K562 (cell line): ENCODE measurements at regions not wholly inside any gene's neighbourhood (a gene's known extent, or its start where the extent isn't known, plus 50 kb on each side); places are given as distances from the start of the nearest gene placed in this dataset.

Experiments used
- ATAC-seq: fragments of 200-7000 bp; cut with Tn5 transposase; 3 replicates; pipeline ENCODE4 v1.9.1; 2020; ENCODE audit warnings: moderate library complexity
- BruUV-seq: library from RNA; stranded (reverse); fragments of 400-500 nt; replicated peaks from 2 replicates; lab custom pipeline; 2021; lab: Mats Ljungman, UMichigan
- CTCF ChIA-PET: fragments of 300-600 bp; formaldehyde crosslinking; extraction: SDS; loops from one replicate; lab custom pipeline; 2021; ENCODE audit warnings: low intra/inter-chr PET ratio; lab: Yijun Ruan, JAX
- POLR2A ChIA-PET: fragments of 300-600, 350-650 bp; sonication (Branson Sonifier 250); formaldehyde crosslinking; extraction: SDS; loops from one replicate; lab custom pipeline; 2021; ENCODE audit warnings: antibody characterized with exemption, inconsistent platforms; lab: Yijun Ruan, JAX
- DNase-seq, 4 experiments: peaks; one replicate each; pipeline versions ENCODE4 v3.0.0 to v3.0.0-alpha.2; 2011 to 2018; ENCODE audit warnings: low spot score in 3 of 4, mixed read lengths in 3 of 4; ENCODE audit errors: extremely low read depth in 1 of 4
- FAIRE-seq: peaks from 2 replicates; lab custom pipeline; 2011; peaks lifted over from hg19 to GRCh38; lab: Jason Lieb, UNC
- H2AFZ ChIP-seq: 2 replicates; pipeline ENCODE4 v1.6.0; 2011; ENCODE audit warnings: low read depth, low read length, control low read depth, inconsistent platforms
- H3K27ac ChIP-seq: fragments of 200-600 bp; 3 replicates; pipeline ENCODE4 v1.8.0; 2011; ENCODE audit warnings: low read depth, mild to moderate bottlenecking, control low read depth, inconsistent platforms, low read length, moderate library complexity, mixed read lengths; ENCODE audit errors: extremely low read depth
- H3K27me3 ChIP-seq, 2 experiments: fragments of 300-600 bp in 1 of 2; 2 replicates in 1 of 2; 3 replicates in 1 of 2; pipeline versions ENCODE4 v1.6.0 to v1.8.0; 2011; ENCODE audit warnings: inconsistent platforms in 2 of 2, low read length in 2 of 2, mild to moderate bottlenecking in 1 of 2, mixed read lengths in 1 of 2, moderate library complexity in 1 of 2; ENCODE audit not compliant: control insufficient read depth in 2 of 2, insufficient read depth in 2 of 2
- H3K36me3 ChIP-seq: fragments of 300-600 bp; 3 replicates; pipeline ENCODE4 v1.8.0; 2011; ENCODE audit warnings: mild to moderate bottlenecking, low read length, inconsistent platforms; ENCODE audit not compliant: control insufficient read depth, insufficient read depth
- H3K4me1 ChIP-seq, 2 experiments: fragments of 200-600 bp in 1 of 2; replicated peaks in 1 of 2; 2 replicates in 1 of 2; 3 replicates in 1 of 2; pipeline versions ENCODE4 v1.5.1 to v1.8.0; 2011; ENCODE audit warnings: inconsistent platforms in 2 of 2, low read length in 2 of 2, mild to moderate bottlenecking in 1 of 2, mixed read lengths in 1 of 2, moderate library complexity in 1 of 2; ENCODE audit not compliant: control insufficient read depth in 2 of 2, insufficient read depth in 2 of 2
- H3K4me2 ChIP-seq: 2 replicates; pipeline ENCODE4 v1.6.1; 2011; ENCODE audit warnings: low read length, control low read depth, inconsistent platforms, mixed read lengths; ENCODE audit not compliant: insufficient read depth
- H3K4me3 ChIP-seq: fragments of 200-600 bp; sonication (generic), shearing (Covaris generic); 2 replicates; pipeline ENCODE4 v1.5.1; 2016; ENCODE audit warnings: control low read depth, inconsistent platforms
- H3K79me2 ChIP-seq: fragments of 200-600 bp; 3 replicates; pipeline ENCODE4 v1.8.0; 2011; ENCODE audit warnings: low read length, inconsistent platforms; ENCODE audit not compliant: control insufficient read depth, insufficient read depth
- H3K9ac ChIP-seq, 2 experiments: 2 replicates each; pipeline versions ENCODE4 v1.6.0 to v1.6.1; 2011; ENCODE audit warnings: low read depth in 2 of 2, low read length in 2 of 2, control low read depth in 1 of 2, inconsistent platforms in 1 of 2, mild to moderate bottlenecking in 1 of 2, mixed read lengths in 1 of 2; ENCODE audit not compliant: insufficient read depth in 1 of 2
- H3K9me1 ChIP-seq: one replicate; pipeline ENCODE4 v1.6.0; 2011; ENCODE audit warnings: inconsistent platforms, mild to moderate bottlenecking, low read length, moderate library complexity; ENCODE audit not compliant: control insufficient read depth, insufficient read depth
- H3K9me3 ChIP-seq: replicated peaks from 2 replicates; pipeline ENCODE4 v1.5.1; 2011; ENCODE audit warnings: low read depth, low read length, inconsistent platforms; ENCODE audit not compliant: control insufficient read depth, insufficient read depth
- H4K20me1 ChIP-seq: replicated peaks from 2 replicates; pipeline ENCODE4 v1.6.1; 2011; ENCODE audit warnings: low read length, inconsistent platforms, mixed read lengths; ENCODE audit not compliant: control insufficient read depth, insufficient read depth
- DMBX1 ChIP-seq: fragments of 250-450 bp; sonication (Bioruptor Pico); IDR thresholded peaks from 2 replicates; pipeline ENCODE4 v1.8.0; 2022; ENCODE audit warnings: inconsistent platforms, mild to moderate bottlenecking, moderate library complexity, borderline replicate concordance
- GABPB2 ChIP-seq: fragments of 250-450 bp; sonication (Bioruptor Pico); conservative IDR thresholded peaks from 2 replicates; pipeline ENCODE4 v1.5.1; 2021; ENCODE audit warnings: mild to moderate bottlenecking
- PHF21A ChIP-seq: fragments of 450-650 bp; IDR thresholded peaks from 2 replicates; pipeline ENCODE4 v1.6.1; 2017; ENCODE audit warnings: low read depth, borderline replicate concordance
- PHTF2 ChIP-seq: fragments of 250-450 bp; sonication (Bioruptor Pico); IDR thresholded peaks from 2 replicates; pipeline ENCODE4 v1.5.0; 2021; ENCODE audit warnings: mild to moderate bottlenecking
- ZFP91 ChIP-seq: sonication (generic); formaldehyde crosslinking; IDR thresholded peaks from 2 replicates; pipeline ENCODE4 v1.8.0; 2022; ENCODE audit warnings: mild to moderate bottlenecking, missing genetic modification reagents
- ZNF316 ChIP-seq: fragments of 450-650 bp; IDR thresholded peaks from 2 replicates; pipeline ENCODE4 v1.6.1; 2016
- ZNF384 ChIP-seq: IDR thresholded peaks from 2 replicates; pipeline ENCODE4 v1.6.1; 2012; ENCODE audit warnings: low read depth, low read length, improper control_type of control experiment
- whole genome bisulfite sequencing: fragments of 100-300 bp; shearing (Covaris generic); methylation state at CpG from one replicate; pipeline ENCODE4 v1.1.6; 2016; ENCODE audit warnings: low coverage, mixed read lengths; ENCODE audit not compliant: insufficient coverage; ENCODE audit errors: missing lambda C conversion rate; 5-methylcytosine and 5-hydroxymethylcytosine counted together
- in situ Hi-C: fragments of 300-500 bp; cut with MboI; formaldehyde crosslinking; loops from 4 replicates; pipeline ENCODE4 v1.15.0; 2018; ENCODE audit warnings: inconsistent platforms, mixed read lengths
- intact Hi-C: fragments of 100-400 bp; cut with micrococcal nuclease; formaldehyde crosslinking; loops from 2 replicates; pipeline ENCODE4 v1.14.2; 2022

- Histone ChIP-seq H3K27ac (no peak overlapping the region), H3K9me1 (no peaks in the 10 kb centered on the region), H4K20me1 (no peaks in the 10 kb centered on the region), H2AFZ (no peak overlapping the region), H3K36me3 (no peaks in the 10 kb centered on the region), H3K4me3 (no peak overlapping the region), H3K4me1 (no peaks in the 10 kb centered on the region), H3K79me2 (no peaks in the 10 kb centered on the region), H3K27me3 (no peaks in the 10 kb centered on the region), H3K9ac (no peak overlapping the region), H3K9me3 (no peaks in the 10 kb centered on the region), H3K4me2 (no peak overlapping the region)
- in situ Hi-C loops = no loop called here
- ATAC-seq = no peak
- no peak for TF ChIP-seq ZFP91 (CRISPR knock-in tag)
- TF ChIP-seq GABPB2 = no peak
- no peak for TF ChIP-seq ZNF384
- TF ChIP-seq PHTF2 (CRISPR knock-in tag) = no peak
- no peak for TF ChIP-seq DMBX1 (CRISPR knock-in tag)
- no peak for TF ChIP-seq PHF21A
- no peak for TF ChIP-seq ZNF316
- no peak for DNase-seq
- WGBS = 0% methylated on average over 4 of the region's 4 CpGs
- intact Hi-C loops = no loop called here
- ChIA-PET POLR2A (no interaction called here), CTCF (no interaction called here)
- BruUV-seq = no TSS peak
- no peak for FAIRE-seq
Measured at GRCh38 chr5:166695326-166695725, 1596.1 kb upstream of the WWC1 start.
